Glutamatergic neuron (in vitro differentiated cells): ENCODE measurements at regions not wholly inside any gene's neighbourhood (a gene's known extent, or its start where the extent isn't known, plus 50 kb on each side); places are given as distances from the start of the nearest gene placed in this dataset.

Source experiments
- DNase-seq: peaks from one replicate; pipeline ENCODE4 v3.0.0; 2022
- H3K27ac Mint-ChIP-seq: one replicate; pipeline ENCODE4 v1.8.0; 2020; ENCODE audit warnings: mild to moderate bottlenecking, mixed read lengths, inconsistent platforms; ENCODE audit not compliant: unreplicated experiment
- H3K27me3 Mint-ChIP-seq: one replicate; pipeline ENCODE4 v1.8.0; 2020; ENCODE audit warnings: mild to moderate bottlenecking, moderate library complexity, mixed read lengths, inconsistent platforms; ENCODE audit not compliant: unreplicated experiment
- H3K36me3 Mint-ChIP-seq: one replicate; pipeline ENCODE4 v1.8.0; 2020; ENCODE audit warnings: mild to moderate bottlenecking, mixed read lengths, inconsistent platforms; ENCODE audit not compliant: unreplicated experiment
- H3K4me1 Mint-ChIP-seq: one replicate; pipeline ENCODE4 v1.8.0; 2020; ENCODE audit warnings: mild to moderate bottlenecking, low read depth, mixed read lengths, inconsistent platforms; ENCODE audit not compliant: unreplicated experiment
- H3K4me3 Mint-ChIP-seq: one replicate; pipeline ENCODE4 v1.8.0; 2020; ENCODE audit warnings: mild to moderate bottlenecking, mixed read lengths, inconsistent platforms; ENCODE audit not compliant: unreplicated experiment
- H3K9me3 Mint-ChIP-seq: one replicate; pipeline ENCODE4 v1.8.0; 2020; ENCODE audit warnings: mild to moderate bottlenecking, moderate library complexity, mixed read lengths, inconsistent platforms; ENCODE audit not compliant: unreplicated experiment
- CTCF ChIP-seq: fragments of 200-600 bp; sonication (generic); IDR thresholded peaks from one replicate; pipeline ENCODE4 v1.5.0; 2021; ENCODE audit not compliant: partially characterized antibody, unreplicated experiment

GRCh38 chr4:132316738-132317137 lies 832.4 kb upstream of the PCDH10 start:
- H3K4me1 Mint-ChIP-seq = no peaks in the 10 kb centered on the region
- H3K36me3 Mint-ChIP-seq = no peaks in the 10 kb centered on the region
- H3K27ac Mint-ChIP-seq = no peak overlapping the region
- no peaks in the 10 kb centered on the region for H3K27me3 Mint-ChIP-seq
- no peak for TF ChIP-seq CTCF
- DNase-seq = no peak
- H3K9me3 Mint-ChIP-seq = no peaks in the 10 kb centered on the region
- H3K4me3 Mint-ChIP-seq = no peak overlapping the region

GRCh38 chr4:132317923-132318322 lies 831.2 kb upstream of the PCDH10 start:
- no peak for TF ChIP-seq CTCF

GRCh38 chr4:132328761-132329160 lies 820.3 kb upstream of the PCDH10 start:
- Mint-ChIP-seq H3K27me3 (no peaks in the 10 kb centered on the region), H3K36me3 (no peaks in the 10 kb centered on the region), H3K4me3 (no peak overlapping the region), H3K9me3 (no peaks in the 10 kb centered on the region), H3K27ac (no peak overlapping the region), H3K4me1 (no peaks in the 10 kb centered on the region)
- no peak for TF ChIP-seq CTCF
- DNase-seq = no peak

More at GRCh38 chr4:132317923-132318322, 831.2 kb upstream of the PCDH10 start:
- H3K4me3 Mint-ChIP-seq = no peak overlapping the region
- no peaks in the 10 kb centered on the region for H3K36me3 Mint-ChIP-seq
- DNase-seq = no peak
- no peaks in the 10 kb centered on the region for H3K4me1 Mint-ChIP-seq
- H3K9me3 Mint-ChIP-seq = peaks cover 2% of the 10 kb centered on the region
- no peak overlapping the region for H3K27ac Mint-ChIP-seq
- H3K27me3 Mint-ChIP-seq = no peaks in the 10 kb centered on the region

- DNase-seq = no peak
- TF ChIP-seq CTCF = no peak
- H3K27ac Mint-ChIP-seq = no peak overlapping the region
- no peaks in the 10 kb centered on the region for H3K27me3 Mint-ChIP-seq
- no peaks in the 10 kb centered on the region for H3K4me1 Mint-ChIP-seq
- no peaks in the 10 kb centered on the region for H3K9me3 Mint-ChIP-seq
- H3K4me3 Mint-ChIP-seq = no peak overlapping the region
- H3K36me3 Mint-ChIP-seq = no peaks in the 10 kb centered on the region
Observed at GRCh38 chr4:132330994-132331393, 818.1 kb upstream of the PCDH10 start.

GRCh38 chr4:132332932-132333723 lies 816.0 kb upstream of the PCDH10 start:
- DNase-seq = no peak
- no peaks in the 10 kb centered on the region for H3K27me3 Mint-ChIP-seq
- H3K9me3 Mint-ChIP-seq = no peaks in the 10 kb centered on the region
- H3K4me3 Mint-ChIP-seq = no peak overlapping the region
- H3K4me1 Mint-ChIP-seq = no peaks in the 10 kb centered on the region
- TF ChIP-seq CTCF = peak; percentile 65
- H3K36me3 Mint-ChIP-seq = no peaks in the 10 kb centered on the region
- H3K27ac Mint-ChIP-seq = no peak overlapping the region
